Neural progenitor cell (in vitro differentiated cells): ENCODE measurements at regions not wholly inside any gene's neighbourhood (a gene's known extent, or its start where the extent isn't known, plus 50 kb on each side); places are given as distances from the start of the nearest gene placed in this dataset.

Source experiments
- DNase-seq: peaks from one replicate; pipeline ENCODE4 v3.0.0-alpha.2; 2016; ENCODE audit warnings: low spot score
- H2AFZ ChIP-seq: fragments of 200-600 bp; sonication (generic); replicated peaks from 2 replicates; pipeline ENCODE4 v1.6.1; 2016; ENCODE audit warnings: antibody characterized with exemption
- H3F3A ChIP-seq: fragments of 200-600 bp; sonication (generic); 2 replicates; pipeline ENCODE4 v1.6.1; 2016; ENCODE audit warnings: antibody characterized with exemption, low read depth
- H3K27ac ChIP-seq: fragments of 200-600 bp; sonication (generic); 2 replicates; pipeline ENCODE4 v1.5.1; 2016; ENCODE audit warnings: mild to moderate bottlenecking
- H3K27me3 ChIP-seq: fragments of 200-600 bp; sonication (generic); 2 replicates; pipeline ENCODE4 v1.6.1; 2016; ENCODE audit warnings: mild to moderate bottlenecking, moderate library complexity
- H3K36me3 ChIP-seq: fragments of 200-600 bp; sonication (generic); 2 replicates; pipeline ENCODE4 v1.5.1; 2016
- H3K4me1 ChIP-seq: fragments of 200-600 bp; sonication (generic); 2 replicates; pipeline ENCODE4 v1.6.1; 2016; ENCODE audit warnings: mixed run types
- H3K4me2 ChIP-seq: fragments of 200-600 bp; sonication (generic); 2 replicates; pipeline ENCODE4 v1.6.1; 2016
- H3K4me3 ChIP-seq: fragments of 200-600 bp; sonication (generic); 2 replicates; pipeline ENCODE4 v1.5.1; 2016
- H3K79me2 ChIP-seq: fragments of 200-600 bp; sonication (generic); 2 replicates; pipeline ENCODE4 v1.6.1; 2016; ENCODE audit warnings: low read depth
- H3K9ac ChIP-seq: fragments of 200-600 bp; sonication (generic); 2 replicates; pipeline ENCODE4 v1.6.1; 2016
- H3K9me3 ChIP-seq: fragments of 200-600 bp; sonication (generic); 2 replicates; pipeline ENCODE4 v1.5.1; 2016; ENCODE audit warnings: low read depth
- H4K20me1 ChIP-seq: fragments of 200-600 bp; sonication (generic); 2 replicates; pipeline ENCODE4 v1.6.1; 2016; ENCODE audit warnings: low read depth
- H3K27ac Mint-ChIP-seq: 3 replicates; pipeline ENCODE4 v1.8.0; 2021; ENCODE audit warnings: mixed read lengths
- H3K27me3 Mint-ChIP-seq: 2 replicates; pipeline ENCODE4 v1.8.0; 2022; ENCODE audit warnings: low read depth, mild to moderate bottlenecking, inconsistent platforms, moderate library complexity, mixed read lengths; ENCODE audit not compliant: insufficient read depth
- H3K36me3 Mint-ChIP-seq: 3 replicates; pipeline ENCODE4 v1.8.0; 2021; ENCODE audit warnings: mixed read lengths
- H3K4me1 Mint-ChIP-seq: 3 replicates; pipeline ENCODE4 v1.8.0; 2021; ENCODE audit warnings: mixed read lengths
- H3K4me3 Mint-ChIP-seq: 3 replicates; pipeline ENCODE4 v1.8.0; 2021; ENCODE audit warnings: mild to moderate bottlenecking, moderate library complexity, mixed read lengths
- H3K9me3 Mint-ChIP-seq: 3 replicates; pipeline ENCODE4 v1.8.0; 2020; ENCODE audit warnings: mixed read lengths
- CTCF ChIP-seq: fragments of 200-600 bp; sonication (generic); IDR thresholded peaks from 2 replicates; pipeline ENCODE4 v1.5.1; 2017; ENCODE audit warnings: antibody characterized with exemption, mild to moderate bottlenecking
- EZH2 ChIP-seq: fragments of 200-600 bp; sonication (generic); IDR thresholded peaks from 2 replicates; pipeline ENCODE4 v1.6.1; 2017; ENCODE audit warnings: antibody characterized with exemption, mild to moderate bottlenecking, moderate library complexity
- EZH2phosphoT487 ChIP-seq: fragments of 200-600 bp; sonication (generic); IDR thresholded peaks from 2 replicates; pipeline ENCODE4 v1.6.1; 2017; ENCODE audit warnings: antibody characterized with exemption

- Mint-ChIP-seq H3K27ac (no peak overlapping the region), H3K4me3 (no peak overlapping the region), H3K9me3 (no peaks in the 10 kb centered on the region), H3K36me3 (no peaks in the 10 kb centered on the region), H3K4me1 (peaks cover 56% of the 10 kb centered on the region), H3K27me3 (peaks cover 24% of the 10 kb centered on the region)
- DNase-seq = no peak
- Histone ChIP-seq H3K9me3 (no peaks in the 10 kb centered on the region), H3K9ac (no peak overlapping the region), H3K27me3 (no peaks in the 10 kb centered on the region), H3K27ac (no peak overlapping the region), H3K36me3 (no peaks in the 10 kb centered on the region), H3K4me2 (no peak overlapping the region), H2AFZ (no peak overlapping the region), H3K4me1 (peaks cover 43% of the 10 kb centered on the region), H3K79me2 (no peaks in the 10 kb centered on the region), H3K4me3 (no peak overlapping the region), H3F3A (peaks cover 19% of the 10 kb centered on the region), H4K20me1 (no peaks in the 10 kb centered on the region)
- TF ChIP-seq CTCF = no peak
- no peak for TF ChIP-seq EZH2
- TF ChIP-seq EZH2phosphoT487 = no peak
Observed at GRCh38 chr10:78968300-78968942, 100.3 kb upstream of the ZMIZ1 start.

GRCh38 chr10:78968943-78969342 lies 99.8 kb upstream of the ZMIZ1 start:
- Histone ChIP-seq H3K9me3 (no peaks in the 10 kb centered on the region), H3K27me3 (no peaks in the 10 kb centered on the region), H3K4me3 (no peak overlapping the region), H3K9ac (no peak overlapping the region), H3K79me2 (no peaks in the 10 kb centered on the region), H3F3A (peaks cover 23% of the 10 kb centered on the region), H4K20me1 (no peaks in the 10 kb centered on the region), H3K36me3 (no peaks in the 10 kb centered on the region), H3K4me1 (peaks cover 43% of the 10 kb centered on the region), H2AFZ (no peak overlapping the region), H3K4me2 (no peak overlapping the region), H3K27ac (no peak overlapping the region)
- no peak for DNase-seq
- Mint-ChIP-seq H3K4me3 (no peak overlapping the region), H3K36me3 (no peaks in the 10 kb centered on the region), H3K27ac (peak overlapping the region; percentile 62), H3K4me1 (peaks cover 55% of the 10 kb centered on the region), H3K9me3 (no peaks in the 10 kb centered on the region), H3K27me3 (peaks cover 24% of the 10 kb centered on the region)
- TF ChIP-seq EZH2phosphoT487 = no peak
- TF ChIP-seq CTCF = no peak
- no peak for TF ChIP-seq EZH2

GRCh38 chr10:78969719-78970118 lies 99.0 kb upstream of the ZMIZ1 start:
- Mint-ChIP-seq H3K27ac (no peak overlapping the region), H3K4me3 (no peak overlapping the region), H3K4me1 (peaks cover 54% of the 10 kb centered on the region), H3K36me3 (no peaks in the 10 kb centered on the region), H3K9me3 (no peaks in the 10 kb centered on the region), H3K27me3 (peaks cover 26% of the 10 kb centered on the region)
- H3K9me3 ChIP-seq = no peaks in the 10 kb centered on the region
- no peak overlapping the region for H3K27ac ChIP-seq
- H2AFZ ChIP-seq = no peak overlapping the region
- no peak for DNase-seq
- no peak overlapping the region for H3K4me3 ChIP-seq
- H3K4me1 ChIP-seq = peaks cover 44% of the 10 kb centered on the region
- no peaks in the 10 kb centered on the region for H3K79me2 ChIP-seq
- peaks cover 31% of the 10 kb centered on the region for H3F3A ChIP-seq
- H3K27me3 ChIP-seq = no peaks in the 10 kb centered on the region
- H4K20me1 ChIP-seq = no peaks in the 10 kb centered on the region
- no peaks in the 10 kb centered on the region for H3K36me3 ChIP-seq
- H3K4me2 ChIP-seq = no peak overlapping the region
- TF ChIP-seq EZH2phosphoT487 (no peak), CTCF (no peak), EZH2 (no peak)
- H3K9ac ChIP-seq = no peak overlapping the region
